ENCODE measurements at regions not wholly inside any gene's neighbourhood (a gene's known extent, or its start where the extent isn't known, plus 50 kb on each side); places are given as distances from the start of the nearest gene placed in this dataset.
"Not testable (repeated sequence)": the region's sequence is repeated elsewhere in the genome, so short reads cannot be mapped to it uniquely, and the experiment has no call there.

DNA sequence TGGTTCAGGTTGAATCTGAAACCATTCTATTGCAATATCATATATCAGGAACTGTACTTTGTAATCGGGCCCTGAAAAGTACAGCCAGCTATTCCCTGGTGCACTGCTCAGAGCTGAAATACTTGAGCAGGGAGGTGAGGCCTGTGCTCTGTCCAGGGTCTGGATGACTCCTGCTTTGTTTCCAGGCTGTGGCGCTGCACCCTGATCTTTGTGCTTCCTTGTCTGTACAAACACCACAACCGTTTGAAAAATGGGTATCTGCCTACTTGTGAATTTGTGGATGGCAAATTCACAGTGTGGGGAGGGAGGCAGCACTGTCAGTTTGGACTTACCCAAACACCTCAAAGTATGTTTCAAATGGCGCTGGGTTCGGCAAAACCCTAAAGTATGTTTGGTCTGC, 155.4 kb upstream of the FAR2 start:
- no peak for DNase-seq

DNA sequence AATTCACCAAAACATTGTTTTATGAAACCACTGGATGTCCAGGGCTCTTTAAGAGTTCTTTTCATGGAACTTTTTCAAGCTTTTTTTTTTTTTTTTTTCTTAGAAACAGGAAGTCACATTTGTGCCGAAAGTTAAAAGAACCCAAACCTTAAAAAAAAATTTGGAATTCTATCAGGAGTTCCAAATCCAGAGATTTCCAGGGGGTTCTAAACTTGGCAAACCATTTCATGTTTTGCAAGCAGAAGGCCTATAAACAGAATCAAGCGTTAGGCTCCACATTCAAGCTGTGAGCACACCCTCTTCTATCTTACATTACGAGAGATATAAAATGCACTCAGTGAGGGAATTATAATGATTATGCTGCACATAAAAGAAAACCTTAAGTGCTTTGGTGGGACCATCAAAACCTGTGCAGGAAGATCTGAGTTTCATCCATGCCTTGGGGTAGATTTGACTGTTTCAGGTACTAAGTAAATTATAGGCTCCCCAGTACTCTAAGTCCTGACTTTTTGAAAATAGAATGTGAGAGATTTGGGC, 154.8 kb upstream of the FAR2 start:
- no peak for DNase-seq

DNA sequence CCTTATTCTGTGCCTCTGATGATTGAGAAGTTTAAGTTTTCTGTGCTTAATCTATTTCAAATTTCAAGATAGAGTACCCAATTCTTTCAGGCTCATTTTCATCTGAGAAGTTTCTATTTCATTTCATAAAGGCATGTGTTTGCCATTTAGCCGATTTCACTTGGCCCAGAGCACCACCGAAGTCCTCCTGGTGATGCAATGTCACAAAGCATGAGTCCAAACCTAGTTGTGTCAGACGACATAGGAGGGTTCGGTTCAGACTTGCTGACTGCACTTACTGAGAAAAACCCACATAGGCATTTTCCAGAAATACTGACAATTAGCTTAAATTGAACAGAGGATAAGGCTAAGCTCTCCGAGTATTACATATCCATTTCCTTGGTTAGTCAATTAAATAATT, 152.4 kb upstream of the FAR2 start:
- no peak for DNase-seq

DNA sequence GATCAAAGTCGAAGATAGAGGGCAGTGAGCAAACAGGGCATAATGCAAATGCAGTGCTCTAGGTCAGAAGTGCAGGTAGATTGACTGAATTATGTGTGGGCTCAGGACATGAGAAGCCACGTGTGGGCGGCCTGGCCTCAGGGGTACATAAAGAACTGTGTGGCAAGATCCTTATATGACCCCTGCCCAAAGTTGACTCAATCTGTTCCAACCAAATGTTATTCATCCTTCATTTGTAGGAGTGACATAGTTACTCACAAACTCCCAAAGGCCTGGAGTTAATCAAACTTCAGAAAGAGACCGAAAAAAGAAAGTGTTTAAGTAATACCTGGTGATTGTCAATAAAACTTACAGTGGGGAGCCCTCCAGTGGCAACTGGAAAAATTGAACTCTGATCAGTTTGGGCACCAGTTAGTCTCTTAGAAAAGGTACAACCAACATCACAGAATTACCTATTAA, 150.4 kb upstream of the FAR2 start:
- peak; percentile 4 for DNase-seq

DNA sequence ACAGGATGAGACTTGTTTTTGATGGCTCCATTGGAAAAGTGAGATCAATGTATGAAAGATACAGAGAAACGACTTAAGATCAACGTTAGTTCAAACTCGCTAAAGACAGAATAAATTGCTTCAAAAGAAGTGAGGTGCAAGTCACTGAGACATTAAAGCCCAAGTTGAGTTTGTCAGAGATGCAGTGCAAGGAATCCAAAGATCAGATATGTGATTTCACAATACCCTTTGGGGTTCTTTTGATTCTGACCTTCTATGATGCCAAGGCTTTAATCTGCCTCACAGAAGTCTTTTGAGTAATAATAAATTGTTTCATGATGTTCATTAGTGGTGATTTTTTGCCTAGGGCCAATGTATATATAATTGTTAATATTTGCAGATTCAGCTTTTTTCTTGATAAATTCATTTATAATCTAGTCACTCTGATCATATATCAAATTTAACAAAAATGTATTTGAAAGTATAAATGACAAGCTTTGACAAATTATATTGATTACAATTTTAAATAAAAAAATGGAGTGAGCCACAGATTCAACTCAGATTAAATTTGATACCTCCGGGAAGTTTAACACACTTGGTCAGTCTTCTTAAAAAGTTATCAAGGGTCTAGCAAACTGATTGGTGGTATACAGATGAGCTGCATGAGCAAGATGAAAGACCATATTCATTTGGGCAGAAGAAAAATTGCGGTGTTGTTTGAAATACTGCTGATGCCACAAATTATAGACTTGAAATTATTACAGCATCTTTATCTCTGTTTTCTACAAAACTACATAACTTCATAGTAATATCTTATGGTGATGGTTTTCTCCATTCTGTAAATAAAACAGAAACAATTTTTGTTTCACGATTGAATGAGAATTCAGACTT, 144.8 kb upstream of the FAR2 start:
- no peak for DNase-seq

DNA sequence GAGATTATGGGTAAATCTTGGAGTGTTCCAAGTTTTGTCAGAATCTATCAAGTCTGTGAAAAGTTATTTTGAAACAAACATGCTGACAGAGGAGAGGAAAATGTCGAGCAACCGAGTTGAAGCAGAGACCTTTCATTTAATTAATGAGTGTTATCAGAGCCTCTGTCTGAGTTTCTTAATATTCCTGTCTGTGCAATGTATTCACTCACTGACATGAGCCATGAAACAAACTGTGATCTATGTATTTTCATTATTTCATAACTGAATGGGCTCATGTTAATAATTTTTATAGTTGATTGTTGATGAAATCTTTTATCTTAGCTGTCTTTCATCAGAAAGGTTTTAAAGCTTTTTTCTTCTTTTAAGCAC, 144.2 kb upstream of the FAR2 start:
- no peak for DNase-seq

DNA sequence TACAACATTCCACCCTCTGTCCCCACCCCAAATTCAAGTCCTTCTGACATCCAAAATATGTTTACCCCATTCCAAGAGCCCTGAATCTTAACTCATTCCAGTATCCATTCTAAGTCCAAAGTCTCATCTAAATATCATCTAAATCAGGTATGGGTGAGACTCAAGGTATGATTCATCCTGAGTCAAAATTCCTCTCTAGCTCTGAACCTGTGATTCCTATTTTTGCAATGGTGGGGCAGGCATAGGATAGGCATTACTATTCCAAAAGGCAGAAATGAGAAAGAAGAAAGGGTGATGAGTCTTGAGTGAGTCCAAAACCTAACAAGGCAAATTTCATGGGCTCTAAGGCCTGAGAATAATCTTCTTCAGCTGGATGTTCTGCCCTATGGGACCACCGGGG, 140.3 kb upstream of the FAR2 start:
- no peak for DNase-seq

DNA sequence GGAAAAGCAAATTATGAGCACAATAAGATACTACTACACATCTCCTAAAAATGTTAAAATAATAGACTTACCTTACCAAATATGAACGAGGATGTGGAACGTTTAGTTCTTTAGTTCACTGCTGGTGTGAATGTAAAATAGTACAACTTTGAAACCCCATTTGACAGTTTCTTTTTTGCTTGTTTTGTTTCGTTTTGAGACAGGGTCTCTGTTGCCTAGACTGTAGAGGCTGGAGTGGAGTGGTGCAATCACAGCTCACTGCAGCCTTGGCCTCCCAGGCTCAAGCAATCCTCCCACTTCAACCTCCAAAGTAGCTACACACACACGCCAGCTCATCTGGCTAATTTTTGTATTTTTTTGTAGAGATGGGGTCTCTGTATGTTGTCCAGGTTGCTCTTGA, 136.4 kb upstream of the FAR2 start:
- DNase-seq = no peak

DNA sequence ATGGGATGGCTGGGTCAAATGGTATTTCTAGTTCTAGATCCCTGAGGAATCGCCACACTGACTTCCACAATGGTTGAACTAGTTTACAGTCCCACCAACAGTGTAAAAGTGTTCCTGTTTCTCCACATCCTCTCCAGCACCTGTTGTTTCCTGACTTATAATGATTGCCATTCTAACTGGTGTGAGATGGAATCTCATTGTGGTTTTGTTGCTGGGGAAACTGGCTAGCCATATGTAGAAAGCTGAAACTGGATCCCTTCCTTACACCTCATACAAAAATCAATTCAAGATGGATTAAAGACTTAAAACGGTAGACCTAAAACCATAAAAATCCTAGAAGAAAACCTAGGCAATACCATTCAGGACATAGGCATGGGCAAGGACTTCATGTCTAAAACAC, 131.5 kb upstream of the FAR2 start:
- not testable (repeated sequence) for DNase-seq

DNA sequence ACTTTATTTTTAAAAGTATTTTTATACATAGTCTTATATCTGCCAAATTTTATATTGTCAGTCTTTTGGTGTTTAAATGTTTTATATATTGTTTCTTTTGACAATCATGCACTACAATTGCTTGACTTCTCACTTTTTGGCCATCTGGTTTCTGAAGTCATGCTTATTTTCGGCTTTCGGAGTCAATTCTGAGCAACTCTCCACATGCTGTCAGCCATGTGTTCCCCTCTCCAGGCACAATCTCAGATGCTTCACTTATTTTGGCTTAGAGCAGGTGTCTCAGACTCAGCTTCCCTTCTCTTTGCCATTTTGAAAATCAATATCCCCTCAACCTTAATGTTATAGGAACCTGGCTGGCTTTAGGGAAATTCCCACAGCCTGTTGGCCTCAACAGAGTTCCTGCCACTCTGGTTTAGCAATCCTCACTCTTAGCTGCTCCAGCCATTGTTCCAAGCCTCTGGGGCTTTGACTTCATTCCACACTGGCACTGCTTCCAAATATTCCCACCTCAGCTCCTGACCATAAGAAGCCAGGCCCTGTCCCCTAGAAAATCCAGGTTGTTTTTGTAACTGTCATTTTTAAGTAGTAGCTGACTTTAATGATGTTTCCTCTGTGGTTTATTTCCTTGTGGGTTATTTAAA, 125.5 kb upstream of the FAR2 start:
- DNase-seq = peak; percentile 50

DNA sequence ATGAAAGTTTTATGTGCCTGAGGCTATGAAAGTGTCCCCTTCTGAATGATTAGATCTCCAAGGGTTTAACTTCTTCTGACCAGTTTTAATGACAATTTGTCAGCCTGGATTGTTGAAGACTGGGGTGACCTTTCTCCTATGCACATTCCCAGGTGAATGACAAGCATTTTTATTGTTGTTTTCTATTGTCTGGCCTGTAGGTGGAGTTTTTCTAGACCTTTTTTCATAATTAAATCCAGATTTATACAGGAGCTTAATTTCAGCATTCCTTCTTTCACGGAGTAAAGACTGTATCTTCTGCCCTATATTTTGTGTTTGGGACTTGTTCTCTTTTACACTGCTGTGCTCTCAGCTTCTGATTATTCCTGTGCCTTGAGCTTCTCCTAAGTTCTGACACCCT, 125.0 kb upstream of the FAR2 start:
- DNase-seq = no peak

DNA sequence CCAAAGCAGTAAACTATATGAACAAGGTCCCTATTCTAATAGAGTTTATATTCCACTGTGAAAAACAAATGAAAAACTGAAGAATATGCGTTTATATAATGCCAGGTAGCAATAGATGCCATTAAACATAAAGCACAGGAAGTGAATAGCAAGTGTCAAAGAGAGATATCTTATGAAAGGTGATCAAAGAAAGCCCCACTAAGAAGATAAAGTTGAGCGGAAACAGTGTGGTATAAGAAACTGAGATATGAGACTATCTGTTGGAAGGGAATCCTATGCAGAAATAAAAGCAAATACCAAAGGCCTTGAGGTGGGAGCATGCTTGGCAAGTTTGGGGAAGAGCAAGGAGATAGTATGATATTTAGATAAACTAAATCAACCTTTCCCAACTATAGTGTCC, 123.1 kb upstream of the FAR2 start:
- DNase-seq = no peak

DNA sequence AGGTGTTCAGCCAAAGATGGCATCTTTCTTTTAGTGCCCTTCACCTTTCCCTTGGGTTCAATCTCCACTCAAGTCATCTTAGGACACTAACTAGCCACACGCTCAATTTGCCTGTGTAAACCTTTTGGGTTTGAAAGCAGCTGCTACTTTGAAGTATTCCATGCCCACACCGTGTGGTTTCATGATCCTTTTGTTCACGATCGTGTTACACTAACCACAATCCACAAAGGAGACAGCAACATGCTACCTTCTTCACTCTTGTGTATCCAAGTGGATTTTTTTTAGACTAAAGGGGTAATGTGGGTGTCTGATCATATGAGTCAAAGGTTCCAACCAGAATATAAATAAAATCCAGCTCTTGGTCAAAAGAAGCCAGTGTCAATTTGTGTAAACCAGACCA, 122.7 kb upstream of the FAR2 start:
- no peak for DNase-seq

DNA sequence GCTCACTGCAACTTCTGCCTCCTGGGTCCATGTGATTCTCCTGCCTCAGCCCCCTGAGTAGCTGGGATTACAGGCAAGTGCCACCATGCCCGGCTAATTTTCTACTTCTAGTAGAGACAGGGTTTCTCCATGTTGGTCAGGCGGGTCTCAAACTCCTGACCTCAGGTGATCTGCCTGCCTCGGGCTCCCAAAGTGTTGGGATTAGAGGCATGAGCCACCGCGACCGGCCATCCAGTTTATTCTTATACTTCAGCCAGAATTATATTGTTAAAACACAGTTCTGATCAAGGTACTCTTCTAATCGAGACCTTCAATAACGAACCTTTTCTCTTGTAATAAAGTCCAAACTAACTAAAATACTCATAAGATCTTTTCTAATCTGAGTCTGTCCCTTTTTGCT, 119.6 kb upstream of the FAR2 start:
- DNase-seq = not testable (repeated sequence)

DNA sequence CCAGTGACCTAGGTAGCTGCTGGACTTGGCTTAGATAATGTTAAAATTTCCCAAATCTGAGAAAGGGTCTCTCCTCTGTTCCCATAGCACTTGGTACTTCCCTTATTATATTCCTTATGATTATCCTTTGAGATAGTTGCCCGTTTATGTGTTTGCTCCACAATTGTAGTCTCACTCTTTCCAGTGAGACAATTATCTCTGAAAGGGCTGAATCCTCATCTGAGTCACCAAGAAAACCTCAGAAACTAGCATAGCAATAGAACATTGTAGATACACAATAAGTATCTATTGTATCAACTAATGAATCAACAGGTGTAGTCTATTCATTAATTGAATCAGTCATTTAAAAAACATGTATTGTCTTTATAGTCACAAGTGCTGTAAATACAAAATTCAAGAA, 119.1 kb upstream of the FAR2 start:
- DNase-seq = no peak

DNA sequence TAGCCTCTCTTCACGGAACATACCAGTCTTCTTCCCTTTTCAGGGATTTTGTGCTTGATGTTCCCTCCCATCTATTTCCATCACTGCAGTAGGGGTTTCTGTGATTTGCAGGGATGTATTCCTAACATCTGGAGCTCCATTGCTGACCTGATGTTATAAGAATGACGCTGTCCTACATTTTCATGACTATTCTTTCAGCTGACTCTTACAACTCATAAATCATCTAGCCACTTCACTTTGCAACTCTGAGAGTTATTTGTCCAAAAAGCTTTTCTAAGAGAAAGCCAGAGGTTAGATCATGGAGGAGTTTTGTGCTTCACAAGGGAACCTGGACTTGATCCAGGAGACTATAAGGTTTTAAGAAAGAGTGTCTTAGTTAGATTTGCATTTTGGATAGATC, 116.6 kb upstream of the FAR2 start:
- DNase-seq = peak; percentile 76

DNA sequence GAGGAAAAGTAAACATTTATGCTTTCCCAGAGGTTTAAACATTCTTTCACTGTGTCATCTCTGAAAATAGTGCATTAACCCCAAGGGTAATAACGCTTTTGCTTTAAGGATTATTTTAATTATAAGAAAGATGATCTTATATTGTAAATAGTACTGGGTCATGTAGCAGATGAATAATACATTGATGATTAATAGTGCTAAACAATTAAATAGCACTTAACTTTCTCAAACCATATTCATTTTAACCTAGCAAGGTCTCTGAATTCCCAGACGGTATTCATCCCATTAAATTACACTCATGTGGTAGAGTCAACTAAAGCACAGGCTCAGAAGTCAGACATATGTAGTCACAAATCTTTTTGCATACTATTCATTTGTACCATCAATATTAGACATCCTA, 115.6 kb upstream of the FAR2 start:
- DNase-seq = no peak

DNA sequence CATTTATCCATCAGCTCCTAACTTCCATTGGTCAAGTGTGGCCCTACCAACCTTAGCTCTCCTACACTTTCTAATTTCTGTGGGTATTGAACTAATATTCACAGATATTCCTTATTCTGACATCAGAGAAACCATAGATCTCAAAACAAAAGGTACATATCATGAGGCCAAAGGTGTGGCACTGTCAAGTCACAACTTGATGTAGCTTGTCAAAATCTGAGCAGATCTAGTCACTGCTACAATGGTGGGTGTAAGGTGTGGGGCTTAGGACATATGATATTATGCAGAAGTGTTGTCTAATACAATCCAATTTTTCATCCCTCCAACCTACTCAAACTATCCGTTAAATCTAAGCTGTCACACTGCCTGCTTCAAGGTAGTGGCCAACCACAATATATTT, 114.0 kb upstream of the FAR2 start:
- DNase-seq = no peak

DNA sequence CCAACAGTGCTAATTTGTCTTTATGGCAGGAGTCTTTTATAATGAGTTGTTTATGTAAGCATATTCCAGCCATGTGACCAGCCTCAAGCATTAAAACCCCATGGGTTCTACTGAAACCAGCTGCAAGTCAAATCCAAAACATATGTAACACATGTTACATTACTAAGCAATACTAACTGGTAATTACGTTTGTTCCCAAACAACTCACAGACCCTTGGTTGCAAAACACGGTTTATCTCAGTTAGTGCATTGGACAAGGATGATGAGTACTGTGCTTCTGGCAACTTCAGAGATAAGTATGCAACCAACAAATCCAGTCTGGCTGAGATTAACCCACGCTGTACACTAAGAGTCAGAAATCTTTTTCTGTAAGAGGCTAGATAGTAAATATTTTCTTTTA, 110.1 kb upstream of the FAR2 start:
- peak; percentile 93 for DNase-seq

DNA sequence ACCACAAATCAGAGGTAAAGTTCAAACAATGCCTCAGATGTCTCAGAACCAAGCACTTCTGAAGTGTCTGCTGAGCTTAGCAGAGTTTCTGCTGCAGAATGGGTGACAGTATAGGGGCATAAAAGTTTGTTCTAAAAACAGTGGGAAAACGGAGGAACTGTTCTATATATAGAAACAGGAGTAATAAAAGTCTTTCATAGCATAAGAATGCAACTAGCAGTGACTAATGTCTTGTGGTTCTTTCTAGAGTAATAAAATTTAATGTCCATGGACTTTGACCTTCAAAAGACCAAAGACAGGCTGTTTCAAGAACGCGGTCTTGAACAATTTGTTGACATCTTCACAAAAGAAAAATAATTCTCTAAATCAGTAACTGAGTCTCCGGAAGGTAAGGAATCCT, 107.5 kb upstream of the FAR2 start:
- DNase-seq = no peak

DNA sequence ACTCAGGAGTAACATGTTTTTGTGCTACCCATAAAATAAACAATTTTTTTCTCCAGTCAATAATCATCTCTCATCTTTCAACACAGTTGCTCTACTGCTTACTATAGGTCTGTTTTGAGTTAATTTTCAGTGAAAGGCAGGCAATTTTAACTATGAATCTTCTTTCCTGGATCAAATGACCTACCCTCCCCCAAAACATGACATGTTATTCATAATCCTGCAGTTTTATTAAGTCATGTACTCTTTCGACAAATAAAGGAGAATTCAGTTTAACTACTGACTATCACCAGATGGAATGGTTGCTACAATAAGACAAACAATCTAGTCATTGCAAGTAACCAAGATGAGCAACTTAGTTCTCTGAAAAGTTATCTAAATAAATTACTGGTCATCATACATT, 106.0 kb upstream of the FAR2 start:
- DNase-seq = no peak

DNA sequence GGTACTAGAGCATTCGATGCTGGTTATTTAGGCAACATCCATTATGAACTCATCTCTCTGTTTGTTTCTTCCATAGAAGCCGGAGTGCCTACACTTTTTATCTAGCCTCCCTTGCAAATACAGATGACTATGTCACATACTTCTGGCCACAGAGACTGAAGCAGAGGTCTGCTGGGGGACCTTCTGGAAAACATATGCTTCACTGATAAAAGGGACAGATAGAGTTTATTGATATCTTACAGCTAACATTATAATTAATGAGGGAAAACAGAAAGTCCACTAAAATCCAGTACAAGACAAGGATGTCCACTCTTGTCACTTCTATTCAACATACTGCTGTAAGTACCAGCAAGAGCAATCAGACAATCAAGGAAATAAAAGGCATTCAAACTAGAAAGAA, 104.3 kb upstream of the FAR2 start:
- no peak for DNase-seq

DNA sequence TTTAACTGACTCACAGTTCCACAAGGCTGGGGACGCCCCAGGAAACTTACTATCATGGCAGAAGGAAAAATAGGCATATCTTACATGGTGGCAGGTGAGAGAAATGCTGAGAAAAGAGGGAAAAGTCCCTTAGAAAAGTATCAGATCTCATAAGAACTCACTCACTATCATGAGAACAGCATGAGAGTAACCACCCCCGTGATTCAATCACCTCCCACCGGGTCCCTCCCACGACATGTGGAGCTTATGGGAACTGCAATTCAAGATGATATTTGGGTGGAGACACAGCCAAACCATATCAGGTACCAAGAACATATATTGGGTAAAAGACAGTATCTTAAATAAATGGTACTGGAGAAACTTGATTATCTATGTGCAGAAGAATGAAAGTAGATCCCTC, 100.3 kb upstream of the FAR2 start:
- no peak for DNase-seq

DNA sequence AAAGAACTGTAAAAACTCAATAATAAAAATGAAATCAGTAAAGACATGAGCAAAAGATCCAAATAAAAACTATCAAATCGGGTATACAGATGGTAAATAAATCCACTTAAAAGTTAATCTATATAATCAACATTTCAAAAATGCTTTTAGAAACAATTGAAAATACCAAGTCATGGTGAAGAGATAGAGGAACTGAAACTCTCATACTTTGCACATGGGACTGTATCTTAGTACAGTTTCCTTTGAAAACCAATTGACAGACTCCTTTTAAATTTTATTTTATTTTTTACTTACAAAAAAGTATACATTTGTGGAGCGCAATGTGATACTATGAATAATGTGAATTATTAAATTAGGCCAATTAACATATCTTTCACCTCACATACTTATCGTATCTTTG, 98.6 kb upstream of the FAR2 start:
- no peak for DNase-seq
